Lung (tissue), 11 donors: ENCODE measurements at regions not wholly inside any gene's neighbourhood (a gene's known extent, or its start where the extent isn't known, plus 50 kb on each side); places are given as distances from the start of the nearest gene placed in this dataset.
"Not testable (repeated sequence)": the region's sequence is repeated elsewhere in the genome, so short reads cannot be mapped to it uniquely, and the experiment has no call there.

ENCODE experiments used
- ATAC-seq: fragments of 200-7000 bp; cut with Tn5 transposase; one replicate; pipeline ENCODE4 v1.9.1; 2020; ENCODE audit warnings: moderate number of reproducible peaks; ENCODE audit not compliant: insufficient read depth, low FRiP score
- DNase-seq, 3 donors: peaks; one replicate each; pipeline ENCODE4 v3.0.0-alpha.2; 2013 to 2017
- H3K27ac ChIP-seq, 2 donors: one replicate each; pipeline ENCODE4 v1.5.1; 2013; ENCODE audit warnings: mild to moderate bottlenecking in 2 of 2, moderate library complexity in 2 of 2, control low read depth in 1 of 2, inconsistent platforms in 1 of 2, low read depth in 1 of 2, low read length in 1 of 2
- H3K27me3 ChIP-seq, 3 donors: one replicate each; pipeline ENCODE4 v1.5.1; 2013; ENCODE audit warnings: low read length in 2 of 3; ENCODE audit not compliant: control insufficient read depth in 3 of 3, insufficient read depth in 3 of 3
- H3K36me3 ChIP-seq, 4 donors: one replicate each; pipeline ENCODE4 v1.5.1; 2013; ENCODE audit warnings: low read length in 4 of 4, mild to moderate bottlenecking in 1 of 4, moderate library complexity in 1 of 4; ENCODE audit not compliant: control insufficient read depth in 4 of 4, insufficient read depth in 4 of 4
- H3K4me1 ChIP-seq, 5 donors: one replicate each; pipeline ENCODE4 v1.5.1; 2013; ENCODE audit warnings: low read length in 5 of 5, mild to moderate bottlenecking in 2 of 5, moderate library complexity in 1 of 5; ENCODE audit not compliant: control insufficient read depth in 5 of 5, insufficient read depth in 5 of 5
- H3K4me3 ChIP-seq: one replicate; pipeline ENCODE4 v1.5.1; 2013; ENCODE audit warnings: mild to moderate bottlenecking, control low read depth, moderate library complexity
- H3K9ac ChIP-seq, 2 donors: one replicate each; pipeline ENCODE4 v1.5.1; 2013; ENCODE audit warnings: low read length in 2 of 2, control low read depth in 1 of 2; ENCODE audit not compliant: insufficient read depth in 1 of 2
- H3K9me3 ChIP-seq, 4 donors: one replicate each; pipeline ENCODE4 v1.5.1; 2013; ENCODE audit warnings: low read length in 3 of 4, mild to moderate bottlenecking in 1 of 4, moderate library complexity in 1 of 4; ENCODE audit not compliant: control insufficient read depth in 4 of 4, insufficient read depth in 3 of 4
- CTCF ChIP-seq: IDR thresholded peaks from 2 replicates; pipeline ENCODE4 v1.5.1; 2012; ENCODE audit warnings: mild to moderate bottlenecking; ENCODE audit errors: control extremely low read depth, extremely low read depth
- WGBS, 2 donors: extraction: QIAGEN DNeasy Blood & Tissue Kit; methylation state at CpG; one replicate each; pipeline ENCODE4 v1.1.7; 2013; 5-methylcytosine and 5-hydroxymethylcytosine counted together
- donor health status: control.
- donor health status: control.
- donor health status: Bipolar disorder and iron deficiency.
- donor health status: healthy.
- donor health status: DM: yes; HTN: yes; CAD: no.

- no peak for TF ChIP-seq CTCF
- DNase-seq: no peak
- ATAC-seq: no peak
- H3K36me3 ChIP-seq: no peaks in the 10 kb centered on the region
- no peak overlapping the region for H3K4me3 ChIP-seq
- H3K9me3 ChIP-seq: no peaks in the 10 kb centered on the region
- H3K4me1 ChIP-seq: peaks cover 0 to 7% (median 0%) of the 10 kb centered on the region in 5 donors
- 82 to 93% methylated on average over 2 of the region's 2 CpGs for WGBS, 2 donors
- H3K27me3 ChIP-seq: no peaks in the 10 kb centered on the region
- no peak overlapping the region for H3K27ac ChIP-seq
- no peak overlapping the region for H3K9ac ChIP-seq
These were observed 356.0 kb upstream of the CITED2 start for GRCh38 chr6:139730340-139730974.

GRCh38 chr6:139728876-139729427, 354.5 kb upstream of the CITED2 start:
- WGBS, 2 donors: 65 to 78% methylated on average over 5 of the region's 5 CpGs
- ATAC-seq: no peak
- H3K9ac ChIP-seq: no peak overlapping the region

GRCh38 chr6:139726272-139726671, 351.8 kb upstream of the CITED2 start:
- WGBS, 2 donors: 95 to 96% methylated on average over 12 to 23 of the region's 23 CpGs
- DNase-seq, H3K9ac ChIP-seq, ATAC-seq, H3K4me1 ChIP-seq, H3K9me3 ChIP-seq, H3K4me3 ChIP-seq, H3K27me3 ChIP-seq, H3K27ac ChIP-seq, H3K36me3 ChIP-seq: not testable (repeated sequence)

More at GRCh38 chr6:139728876-139729427, 354.5 kb upstream of the CITED2 start:
- Histone ChIP-seq H3K36me3 (no peaks in the 10 kb centered on the region), H3K9me3 (no peaks in the 10 kb centered on the region), H3K4me3 (no peak overlapping the region), H3K4me1 (peaks cover 0 to 7% (median 0%) of the 10 kb centered on the region in 5 donors), H3K27me3 (no peaks in the 10 kb centered on the region), H3K27ac (no peak overlapping the region)
- no peak for TF ChIP-seq CTCF
- DNase-seq: peak in 2 of 3 donors; percentile 45 to 65

- no peak for TF ChIP-seq CTCF
- Histone ChIP-seq H3K27ac (no peak overlapping the region), H3K9ac (no peak overlapping the region), H3K4me1 (peaks cover 0 to 5% (median 0%) of the 10 kb centered on the region in 5 donors), H3K36me3 (no peaks in the 10 kb centered on the region), H3K27me3 (no peaks in the 10 kb centered on the region), H3K9me3 (no peaks in the 10 kb centered on the region), H3K4me3 (no peak overlapping the region)
- WGBS, 2 donors: 73 to 92% methylated on average over 3 of the region's 3 CpGs
- ATAC-seq (no peak), DNase-seq (no peak)
These were observed 348.1 kb upstream of the CITED2 start for GRCh38 chr6:139722530-139722929.
